ENCODE measurements at regions not wholly inside any gene's neighbourhood (a gene's known extent, or its start where the extent isn't known, plus 50 kb on each side); places are given as distances from the start of the nearest gene placed in this dataset.

DNA sequence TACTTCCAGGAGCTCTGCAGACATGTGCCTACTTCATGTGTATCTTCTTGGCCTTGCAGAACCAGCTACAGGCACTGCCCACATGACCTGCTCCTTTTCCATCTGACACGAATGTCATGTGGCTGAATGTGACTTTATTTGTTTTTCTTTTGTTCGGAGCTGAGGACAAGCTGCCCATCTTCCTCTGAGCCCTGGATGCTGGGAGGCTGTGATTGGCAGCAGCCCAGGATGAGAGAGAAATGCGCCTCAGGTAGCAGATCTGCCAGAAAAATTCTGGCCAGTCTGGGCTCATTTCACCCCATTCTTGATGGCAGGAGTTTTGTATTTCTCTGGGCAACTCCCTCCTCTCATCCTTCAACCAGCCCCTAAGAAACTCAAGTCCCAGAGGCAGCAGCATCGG is 372.0 kb downstream of the RPS6KC1 start:
- TF ChIP-seq, protein P1, sequence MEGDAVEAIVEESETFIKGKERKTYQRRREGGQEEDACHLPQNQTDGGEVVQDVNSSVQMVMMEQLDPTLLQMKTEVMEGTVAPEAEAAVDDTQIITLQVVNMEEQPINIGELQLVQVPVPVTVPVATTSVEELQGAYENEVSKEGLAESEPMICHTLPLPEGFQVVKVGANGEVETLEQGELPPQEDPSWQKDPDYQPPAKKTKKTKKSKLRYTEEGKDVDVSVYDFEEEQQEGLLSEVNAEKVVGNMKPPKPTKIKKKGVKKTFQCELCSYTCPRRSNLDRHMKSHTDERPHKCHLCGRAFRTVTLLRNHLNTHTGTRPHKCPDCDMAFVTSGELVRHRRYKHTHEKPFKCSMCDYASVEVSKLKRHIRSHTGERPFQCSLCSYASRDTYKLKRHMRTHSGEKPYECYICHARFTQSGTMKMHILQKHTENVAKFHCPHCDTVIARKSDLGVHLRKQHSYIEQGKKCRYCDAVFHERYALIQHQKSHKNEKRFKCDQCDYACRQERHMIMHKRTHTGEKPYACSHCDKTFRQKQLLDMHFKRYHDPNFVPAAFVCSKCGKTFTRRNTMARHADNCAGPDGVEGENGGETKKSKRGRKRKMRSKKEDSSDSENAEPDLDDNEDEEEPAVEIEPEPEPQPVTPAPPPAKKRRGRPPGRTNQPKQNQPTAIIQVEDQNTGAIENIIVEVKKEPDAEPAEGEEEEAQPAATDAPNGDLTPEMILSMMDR (IDR thresholded peaks at IDR 0.05; ENCODE audit: low read depth, low read length), result no peak
- TF ChIP-seq EZH2phosphoT487 (IDR thresholded peaks at IDR 0.05; ENCODE audit: low read depth), result no peak
